NCI-H774 (cell line): ENCODE measurements at regions not wholly inside any gene's neighbourhood (a gene's known extent, or its start where the extent isn't known, plus 50 kb on each side); places are given as distances from the start of the nearest gene placed in this dataset.

Experiments
- DNase-seq: peaks from one replicate; lab custom pipeline; 2025; lab: John Stamatoyannopoulos, UW

GRCh38 chr5:179430193-179431175, 85.2 kb upstream of the ADAMTS2 start:
- no peak for DNase-seq

GRCh38 chr5:179427676-179428056, 82.4 kb upstream of the ADAMTS2 start:
- no peak for DNase-seq

GRCh38 chr5:179427032-179427675, 81.9 kb upstream of the ADAMTS2 start:
- DNase-seq: no peak

GRCh38 chr5:179422908-179423481, 77.7 kb upstream of the ADAMTS2 start:
- DNase-seq: no peak

GRCh38 chr5:179422213-179422855, 77.1 kb upstream of the ADAMTS2 start:
- no peak for DNase-seq

GRCh38 chr5:179421144-179421901, 76.1 kb upstream of the ADAMTS2 start:
- no peak for DNase-seq

GRCh38 chr5:179420476-179420875, 75.2 kb upstream of the ADAMTS2 start:
- DNase-seq: no peak

GRCh38 chr5:179418972-179419371, 73.7 kb upstream of the ADAMTS2 start:
- no peak for DNase-seq

GRCh38 chr5:179417696-179418095, 72.4 kb upstream of the ADAMTS2 start:
- DNase-seq: no peak

GRCh38 chr5:179417016-179417415, 71.8 kb upstream of the ADAMTS2 start:
- DNase-seq: no peak

- DNase-seq: no peak
These were observed 71.0 kb upstream of the ADAMTS2 start for GRCh38 chr5:179416114-179416822.

GRCh38 chr5:179415291-179416060, 70.2 kb upstream of the ADAMTS2 start:
- DNase-seq: no peak

- DNase-seq: no peak
These were observed 69.4 kb upstream of the ADAMTS2 start for GRCh38 chr5:179414459-179415261.

GRCh38 chr5:179413711-179414458, 68.6 kb upstream of the ADAMTS2 start:
- no peak for DNase-seq

GRCh38 chr5:179413086-179413690, 67.9 kb upstream of the ADAMTS2 start:
- DNase-seq: no peak

- no peak for DNase-seq
These were observed 66.0 kb upstream of the ADAMTS2 start for GRCh38 chr5:179411161-179411841.

- no peak for DNase-seq
These were observed 65.3 kb upstream of the ADAMTS2 start for GRCh38 chr5:179410291-179411160.
